Glutamatergic neuron (in vitro differentiated cells): ENCODE measurements at regions not wholly inside any gene's neighbourhood (a gene's known extent, or its start where the extent isn't known, plus 50 kb on each side); places are given as distances from the start of the nearest gene placed in this dataset.
"Not testable (repeated sequence)": the region's sequence is repeated elsewhere in the genome, so short reads cannot be mapped to it uniquely, and the experiment has no call there.

Experiments
- DNase-seq: peaks from one replicate; pipeline ENCODE4 v3.0.0; 2022
- H3K27ac Mint-ChIP-seq: one replicate; pipeline ENCODE4 v1.8.0; 2020; ENCODE audit warnings: mild to moderate bottlenecking, mixed read lengths, inconsistent platforms; ENCODE audit not compliant: unreplicated experiment
- H3K27me3 Mint-ChIP-seq: one replicate; pipeline ENCODE4 v1.8.0; 2020; ENCODE audit warnings: mild to moderate bottlenecking, moderate library complexity, mixed read lengths, inconsistent platforms; ENCODE audit not compliant: unreplicated experiment
- H3K36me3 Mint-ChIP-seq: one replicate; pipeline ENCODE4 v1.8.0; 2020; ENCODE audit warnings: mild to moderate bottlenecking, mixed read lengths, inconsistent platforms; ENCODE audit not compliant: unreplicated experiment
- H3K4me1 Mint-ChIP-seq: one replicate; pipeline ENCODE4 v1.8.0; 2020; ENCODE audit warnings: mild to moderate bottlenecking, low read depth, mixed read lengths, inconsistent platforms; ENCODE audit not compliant: unreplicated experiment
- H3K4me3 Mint-ChIP-seq: one replicate; pipeline ENCODE4 v1.8.0; 2020; ENCODE audit warnings: mild to moderate bottlenecking, mixed read lengths, inconsistent platforms; ENCODE audit not compliant: unreplicated experiment
- H3K9me3 Mint-ChIP-seq: one replicate; pipeline ENCODE4 v1.8.0; 2020; ENCODE audit warnings: mild to moderate bottlenecking, moderate library complexity, mixed read lengths, inconsistent platforms; ENCODE audit not compliant: unreplicated experiment
- TF ChIP-seq, protein P1 (sequence below): fragments of 200-600 bp; sonication (generic); IDR thresholded peaks from one replicate; pipeline ENCODE4 v1.5.0; 2021; ENCODE audit not compliant: partially characterized antibody, unreplicated experiment

DNA sequence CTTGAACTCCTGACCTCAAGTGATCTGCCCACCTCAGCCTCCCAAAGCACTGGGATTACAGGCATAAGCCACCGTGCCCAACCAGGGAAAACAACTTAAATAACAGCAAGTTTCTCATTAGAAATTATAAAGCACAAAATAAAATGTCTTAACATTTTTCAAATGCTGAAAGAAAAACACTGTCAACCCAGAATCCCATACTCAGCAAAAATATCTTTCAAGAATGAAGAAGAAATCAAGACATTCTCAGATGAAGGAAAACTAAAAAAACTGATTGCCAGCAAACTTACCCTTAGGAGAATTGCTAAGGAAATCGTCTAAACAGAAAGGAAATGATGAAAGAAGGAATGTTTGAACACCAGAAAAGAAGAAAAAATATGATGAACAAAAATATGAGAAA lies 191.1 kb upstream of the NR5A2 start:
- no peak overlapping the region for H3K27ac Mint-ChIP-seq
- no peaks in the 10 kb centered on the region for H3K27me3 Mint-ChIP-seq
- H3K9me3 Mint-ChIP-seq = peaks cover 1% of the 10 kb centered on the region

DNA sequence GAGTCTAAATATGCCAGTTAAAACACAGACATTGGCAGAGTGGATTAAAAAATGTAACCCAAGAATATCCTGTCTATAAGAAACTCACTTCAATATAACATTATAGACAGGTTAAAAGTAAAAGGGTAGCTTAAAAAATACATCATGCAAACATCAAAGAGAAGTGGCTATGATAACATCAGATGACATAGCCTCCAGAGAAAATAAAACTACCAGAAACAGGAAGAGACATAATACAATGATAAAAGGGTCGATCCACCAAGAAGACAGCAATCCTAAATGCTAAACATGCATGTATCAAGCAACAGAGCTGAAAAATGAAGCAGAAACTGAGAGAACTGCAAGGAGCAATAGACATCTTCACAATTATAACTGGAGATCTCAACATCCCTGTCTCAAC lies 190.2 kb upstream of the NR5A2 start:
- Mint-ChIP-seq H3K27ac (no peak overlapping the region), H3K36me3 (no peaks in the 10 kb centered on the region), H3K4me3 (no peak overlapping the region), H3K9me3 (peaks cover 1% of the 10 kb centered on the region), H3K4me1 (no peaks in the 10 kb centered on the region), H3K27me3 (no peaks in the 10 kb centered on the region)
- DNase-seq = no peak
- TF ChIP-seq, protein P1, sequence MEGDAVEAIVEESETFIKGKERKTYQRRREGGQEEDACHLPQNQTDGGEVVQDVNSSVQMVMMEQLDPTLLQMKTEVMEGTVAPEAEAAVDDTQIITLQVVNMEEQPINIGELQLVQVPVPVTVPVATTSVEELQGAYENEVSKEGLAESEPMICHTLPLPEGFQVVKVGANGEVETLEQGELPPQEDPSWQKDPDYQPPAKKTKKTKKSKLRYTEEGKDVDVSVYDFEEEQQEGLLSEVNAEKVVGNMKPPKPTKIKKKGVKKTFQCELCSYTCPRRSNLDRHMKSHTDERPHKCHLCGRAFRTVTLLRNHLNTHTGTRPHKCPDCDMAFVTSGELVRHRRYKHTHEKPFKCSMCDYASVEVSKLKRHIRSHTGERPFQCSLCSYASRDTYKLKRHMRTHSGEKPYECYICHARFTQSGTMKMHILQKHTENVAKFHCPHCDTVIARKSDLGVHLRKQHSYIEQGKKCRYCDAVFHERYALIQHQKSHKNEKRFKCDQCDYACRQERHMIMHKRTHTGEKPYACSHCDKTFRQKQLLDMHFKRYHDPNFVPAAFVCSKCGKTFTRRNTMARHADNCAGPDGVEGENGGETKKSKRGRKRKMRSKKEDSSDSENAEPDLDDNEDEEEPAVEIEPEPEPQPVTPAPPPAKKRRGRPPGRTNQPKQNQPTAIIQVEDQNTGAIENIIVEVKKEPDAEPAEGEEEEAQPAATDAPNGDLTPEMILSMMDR = no peak

More for the DNA sequence above, 191.1 kb upstream of the NR5A2 start:
- DNase-seq = no peak
- no peaks in the 10 kb centered on the region for H3K36me3 Mint-ChIP-seq
- TF ChIP-seq, protein P1 = no peak
- H3K4me1 Mint-ChIP-seq = no peaks in the 10 kb centered on the region
- no peak overlapping the region for H3K4me3 Mint-ChIP-seq

DNA sequence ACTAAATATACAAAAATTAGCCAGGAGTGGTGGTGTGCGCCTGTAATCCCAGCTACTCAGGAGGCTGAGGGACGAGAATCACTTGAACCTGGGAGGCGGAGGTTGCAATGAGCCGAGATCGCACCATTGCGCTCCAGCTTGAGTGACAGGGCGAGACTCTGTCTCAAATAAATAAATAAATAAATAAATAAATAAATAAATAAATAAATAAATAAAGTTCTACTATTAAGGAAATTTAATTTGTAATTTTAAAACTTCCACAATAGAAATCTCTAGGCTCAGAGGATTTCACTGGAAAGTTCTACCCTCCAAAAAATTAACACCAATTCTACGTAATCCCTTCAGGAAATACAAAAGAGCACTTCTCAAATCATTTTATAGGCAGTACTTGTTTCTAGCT lies 187.9 kb upstream of the NR5A2 start:
- not testable (repeated sequence) for H3K27ac Mint-ChIP-seq, H3K9me3 Mint-ChIP-seq, DNase-seq, H3K27me3 Mint-ChIP-seq, H3K4me3 Mint-ChIP-seq, H3K36me3 Mint-ChIP-seq, H3K4me1 Mint-ChIP-seq

DNA sequence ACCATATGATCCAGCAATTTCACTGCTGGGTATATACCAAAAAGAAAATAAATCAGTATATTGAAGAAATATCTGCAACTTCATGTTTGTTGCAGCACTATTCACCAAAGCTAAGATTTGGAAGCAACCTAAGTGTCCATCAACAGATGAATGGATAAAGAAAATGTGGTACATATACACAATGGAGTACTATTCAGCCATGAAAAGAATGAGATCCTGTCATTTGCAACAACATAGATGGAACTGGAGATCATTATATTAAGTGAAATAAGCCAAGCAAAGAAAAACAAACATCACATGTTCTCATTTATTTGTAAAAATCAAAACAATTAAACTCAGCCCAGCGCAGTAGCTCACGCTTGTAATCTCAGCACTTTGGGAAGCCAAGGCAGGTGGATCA lies 184.4 kb upstream of the NR5A2 start:
- not testable (repeated sequence) for H3K36me3 Mint-ChIP-seq, H3K27me3 Mint-ChIP-seq, H3K4me3 Mint-ChIP-seq, H3K9me3 Mint-ChIP-seq, H3K27ac Mint-ChIP-seq, DNase-seq, H3K4me1 Mint-ChIP-seq

DNA sequence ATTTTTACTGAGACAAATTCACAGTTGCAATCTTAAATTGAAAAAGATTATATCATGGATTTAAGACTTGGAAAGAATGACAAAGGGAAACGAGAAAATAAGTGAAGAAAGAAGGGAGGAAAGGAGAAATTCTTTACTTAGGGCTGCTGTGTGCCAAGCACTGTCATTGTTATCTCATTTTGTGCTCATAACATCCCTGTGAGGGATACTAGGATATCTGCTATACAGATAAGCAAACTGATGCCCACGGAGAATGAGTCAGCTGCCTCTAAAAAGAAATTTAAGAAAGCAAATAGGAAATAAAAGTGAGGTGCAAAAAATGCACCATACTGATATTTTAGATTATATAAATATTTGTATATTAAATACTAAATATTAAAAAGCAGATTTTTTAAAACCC lies 183.6 kb upstream of the NR5A2 start:
- no peak for DNase-seq
- TF ChIP-seq, protein P1 = no peak
- H3K36me3 Mint-ChIP-seq = no peaks in the 10 kb centered on the region

DNA sequence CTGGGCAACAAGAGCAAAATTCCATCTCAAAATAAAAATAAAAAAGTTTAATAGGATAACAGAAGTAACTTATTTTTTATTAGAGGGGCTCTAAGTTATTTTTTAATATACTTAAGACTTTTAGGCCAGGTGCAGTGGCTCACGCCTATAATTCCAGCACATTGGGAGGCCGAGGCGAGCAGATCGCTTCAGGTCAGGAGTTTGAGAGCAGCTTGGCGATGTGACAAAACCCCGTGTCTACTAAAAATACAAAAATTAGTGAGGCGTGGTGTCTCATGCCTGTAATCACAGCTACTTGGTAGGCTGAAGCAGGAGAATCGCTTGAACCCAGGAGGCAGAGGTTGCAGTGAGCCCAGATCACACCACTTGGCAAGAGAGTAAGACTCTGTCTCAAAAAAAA lies 180.5 kb upstream of the NR5A2 start:
- H3K36me3 Mint-ChIP-seq = no peaks in the 10 kb centered on the region
- no peaks in the 10 kb centered on the region for H3K9me3 Mint-ChIP-seq
- no peaks in the 10 kb centered on the region for H3K27me3 Mint-ChIP-seq
- H3K4me3 Mint-ChIP-seq = no peak overlapping the region
- no peak for DNase-seq
- TF ChIP-seq, protein P1 = no peak
- no peaks in the 10 kb centered on the region for H3K4me1 Mint-ChIP-seq
- no peak overlapping the region for H3K27ac Mint-ChIP-seq

More for the DNA sequence above, 183.6 kb upstream of the NR5A2 start:
- Mint-ChIP-seq H3K27me3 (no peaks in the 10 kb centered on the region), H3K4me3 (no peak overlapping the region), H3K4me1 (no peaks in the 10 kb centered on the region), H3K9me3 (no peaks in the 10 kb centered on the region), H3K27ac (no peak overlapping the region)
